ENCODE measurements at regions not wholly inside any gene's neighbourhood (a gene's known extent, or its start where the extent isn't known, plus 50 kb on each side); places are given as distances from the start of the nearest gene placed in this dataset.

- Mint-ChIP-seq H3K4me1 (ENCODE audit: low read depth, unreplicated experiment) (peaks cover 12% of the 10 kb centered on the region), H3K4me3 (ENCODE audit: unreplicated experiment) (no peak overlapping the region), H3K9me3 (ENCODE audit: unreplicated experiment) (peaks cover 3% of the 10 kb centered on the region), H3K27ac (ENCODE audit: unreplicated experiment) (no peak overlapping the region), H3K36me3 (ENCODE audit: unreplicated experiment) (peaks cover 3% of the 10 kb centered on the region), H3K27me3 (ENCODE audit: unreplicated experiment) (no peaks in the 10 kb centered on the region)
- TF ChIP-seq CTCF (IDR thresholded peaks at IDR 0.05; ENCODE audit: partially characterized antibody, unreplicated experiment): no peak
- peak; percentile 29 for DNase-seq
Observed at GRCh38 chr12:40473962-40474361, 218.3 kb upstream of the CNTN1 start.

DNA sequence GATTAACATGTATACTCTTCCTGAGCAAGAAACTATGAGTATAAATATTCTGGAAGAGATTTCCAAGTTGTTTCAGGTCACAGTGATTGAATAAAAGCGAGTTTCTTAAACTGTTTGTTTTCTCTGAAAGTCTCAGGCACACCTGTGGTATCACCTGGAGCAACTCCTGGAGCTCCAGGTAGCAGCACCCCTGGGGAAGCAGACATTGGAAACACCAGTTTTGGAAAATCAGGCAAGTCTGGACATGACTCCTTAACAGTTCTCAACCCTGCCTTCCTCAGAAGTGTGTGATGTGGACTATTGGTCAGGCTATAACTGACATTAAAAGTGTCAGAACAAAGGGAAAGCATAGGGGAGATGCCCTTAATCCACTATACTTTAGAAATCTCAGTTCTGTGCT is 217.6 kb upstream of the CNTN1 start:
- no peaks in the 10 kb centered on the region for H3K27me3 Mint-ChIP-seq (ENCODE audit: unreplicated experiment)
- peaks cover 12% of the 10 kb centered on the region for H3K4me1 Mint-ChIP-seq (ENCODE audit: low read depth, unreplicated experiment)
- H3K36me3 Mint-ChIP-seq (ENCODE audit: unreplicated experiment): peaks cover 10% of the 10 kb centered on the region
- no peak for DNase-seq
- H3K4me3 Mint-ChIP-seq (ENCODE audit: unreplicated experiment): no peak overlapping the region
- H3K27ac Mint-ChIP-seq (ENCODE audit: unreplicated experiment): no peak overlapping the region
- no peak for TF ChIP-seq CTCF (IDR thresholded peaks at IDR 0.05; ENCODE audit: partially characterized antibody, unreplicated experiment)
- peaks cover 10% of the 10 kb centered on the region for H3K9me3 Mint-ChIP-seq (ENCODE audit: unreplicated experiment)

- H3K36me3 Mint-ChIP-seq (ENCODE audit: unreplicated experiment): no peaks in the 10 kb centered on the region
- H3K27me3 Mint-ChIP-seq (ENCODE audit: unreplicated experiment): no peaks in the 10 kb centered on the region
- DNase-seq: no peak
- peaks cover 3% of the 10 kb centered on the region for H3K9me3 Mint-ChIP-seq (ENCODE audit: unreplicated experiment)
- H3K27ac Mint-ChIP-seq (ENCODE audit: unreplicated experiment): no peak overlapping the region
- H3K4me3 Mint-ChIP-seq (ENCODE audit: unreplicated experiment): no peak overlapping the region
- no peak for TF ChIP-seq CTCF (IDR thresholded peaks at IDR 0.05; ENCODE audit: partially characterized antibody, unreplicated experiment)
- H3K4me1 Mint-ChIP-seq (ENCODE audit: low read depth, unreplicated experiment): no peaks in the 10 kb centered on the region
Observed at GRCh38 chr12:40499856-40500255, 192.4 kb upstream of the CNTN1 start.

GRCh38 chr12:40502322-40502721 is 189.9 kb upstream of the CNTN1 start:
- Mint-ChIP-seq H3K9me3 (ENCODE audit: unreplicated experiment) (peaks cover 3% of the 10 kb centered on the region), H3K27ac (ENCODE audit: unreplicated experiment) (no peak overlapping the region), H3K4me1 (ENCODE audit: low read depth, unreplicated experiment) (no peaks in the 10 kb centered on the region), H3K4me3 (ENCODE audit: unreplicated experiment) (no peak overlapping the region), H3K27me3 (ENCODE audit: unreplicated experiment) (no peaks in the 10 kb centered on the region), H3K36me3 (ENCODE audit: unreplicated experiment) (no peaks in the 10 kb centered on the region)
- DNase-seq: no peak
- TF ChIP-seq CTCF (IDR thresholded peaks at IDR 0.05; ENCODE audit: partially characterized antibody, unreplicated experiment): no peak

DNA sequence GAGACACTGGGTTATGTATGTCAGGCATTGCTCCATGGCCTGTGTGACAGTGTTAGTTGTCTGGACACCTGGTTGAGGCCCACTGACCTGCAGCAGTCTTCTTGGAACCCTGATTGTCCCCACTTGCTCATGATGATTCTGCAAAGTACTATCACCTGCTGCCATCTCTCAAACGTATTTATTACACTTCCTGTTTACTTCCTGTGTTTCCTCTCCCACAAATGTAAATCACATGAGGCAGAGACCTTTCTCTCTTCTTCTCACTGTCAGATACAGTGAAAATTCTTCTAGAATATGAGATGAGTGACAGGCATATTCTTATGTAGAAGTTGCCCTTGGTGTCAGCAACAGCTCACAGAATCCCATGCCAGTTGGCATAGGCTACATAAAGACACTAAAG is 186.9 kb upstream of the CNTN1 start:
- no peak for DNase-seq
- H3K36me3 Mint-ChIP-seq (ENCODE audit: unreplicated experiment): no peaks in the 10 kb centered on the region
- no peak overlapping the region for H3K4me3 Mint-ChIP-seq (ENCODE audit: unreplicated experiment)
- H3K27me3 Mint-ChIP-seq (ENCODE audit: unreplicated experiment): no peaks in the 10 kb centered on the region
- no peaks in the 10 kb centered on the region for H3K4me1 Mint-ChIP-seq (ENCODE audit: low read depth, unreplicated experiment)
- no peak overlapping the region for H3K27ac Mint-ChIP-seq (ENCODE audit: unreplicated experiment)
- TF ChIP-seq CTCF (IDR thresholded peaks at IDR 0.05; ENCODE audit: partially characterized antibody, unreplicated experiment): no peak
- H3K9me3 Mint-ChIP-seq (ENCODE audit: unreplicated experiment): peaks cover 3% of the 10 kb centered on the region

Data from glutamatergic neuron (in vitro differentiated cells).